HCT116 (cell line): ENCODE measurements at regions not wholly inside any gene's neighbourhood (a gene's known extent, or its start where the extent isn't known, plus 50 kb on each side); places are given as distances from the start of the nearest gene placed in this dataset.

ENCODE experiments used
- ATAC-seq: fragments of 200-7000 bp; cut with Tn5 transposase; 2 replicates; pipeline ENCODE4 v1.9.1; 2020; ENCODE audit warnings: mild to moderate bottlenecking, moderate library complexity
- BruUV-seq: library from RNA; stranded (reverse); fragments of 400-500 nt; replicated peaks from 2 replicates; lab custom pipeline; 2021; lab: Mats Ljungman, UMichigan
- CTCF ChIA-PET: fragments of 300-600 bp; sonication (Branson Sonifier 250); formaldehyde crosslinking; loops from one replicate; lab custom pipeline; 2021; ENCODE audit warnings: antibody characterized with exemption; lab: Charles Lee
- POLR2A ChIA-PET: fragments of 300-600, 350-600 bp; sonication (Branson Sonifier 250); formaldehyde crosslinking; loops from one replicate; lab custom pipeline; 2021; ENCODE audit warnings: antibody characterized with exemption; lab: Charles Lee
- RAD21 ChIA-PET, 2 experiments: fragments of 300-600 bp; sonication (Branson Sonifier 250); formaldehyde crosslinking; loops; one replicate each; lab custom pipeline; 2023; ENCODE audit warnings: low total read pairs in 2 of 2; ENCODE audit not compliant: uncharacterized antibody in 2 of 2, unreplicated experiment in 2 of 2, low non-redundant PET in 1 of 2; lab: Charles Lee
- DNase-seq: peaks from one replicate; pipeline ENCODE4 v3.0.0-alpha.2; 2010; ENCODE audit warnings: low read depth, low spot score
- H2AFZ ChIP-seq: fragments of 200-600 bp; shearing (Covaris generic), sonication (generic); 2 replicates; pipeline ENCODE4 v1.6.1; 2017; ENCODE audit warnings: low read depth, mixed run types, mixed read lengths, antibody characterized with exemption, low read length; ENCODE audit not compliant: poor library complexity, severe bottlenecking
- H3K27ac ChIP-seq: 2 replicates; pipeline ENCODE4 v1.5.1; 2012; ENCODE audit warnings: low read depth, low read length
- H3K27me3 ChIP-seq: fragments of 200-600 bp; sonication (generic); 2 replicates; pipeline ENCODE4 v1.6.1; 2016; ENCODE audit warnings: mixed run types, low read length, mixed read lengths; ENCODE audit not compliant: insufficient read depth
- H3K36me3 ChIP-seq, 2 experiments: fragments of 200-500 bp in 1 of 2; fragments of 200-600 bp in 1 of 2; sonication (Bioruptor generic) in 1 of 2; sonication (generic) in 1 of 2; 2 replicates each; pipeline versions ENCODE4 v1.5.1 to v1.6.1; 2014 to 2016; ENCODE audit warnings: low read length in 2 of 2, inconsistent platforms in 1 of 2, mixed read lengths in 1 of 2, mixed run types in 1 of 2; ENCODE audit not compliant: insufficient read depth in 2 of 2, control insufficient read depth in 1 of 2
- H3K4me1 ChIP-seq, 2 experiments: fragments of 200-600 bp in 1 of 2; sonication (generic) in 1 of 2; 2 replicates each; pipeline versions ENCODE4 v1.5.1 to v1.6.1; 2012 to 2017; ENCODE audit warnings: low read length in 2 of 2, inconsistent platforms in 1 of 2, mild to moderate bottlenecking in 1 of 2, mixed read lengths in 1 of 2, mixed run types in 1 of 2, moderate library complexity in 1 of 2; ENCODE audit not compliant: insufficient read depth in 2 of 2, control insufficient read depth in 1 of 2
- H3K4me2 ChIP-seq: fragments of 200-600 bp; sonication (generic); 2 replicates; pipeline ENCODE4 v1.6.1; 2017; ENCODE audit warnings: mixed run types, low read length, mixed read lengths
- H3K4me3 ChIP-seq, 2 experiments: fragments of 200-600 bp in 1 of 2; sonication (generic) in 1 of 2; replicated peaks in 1 of 2; 2 replicates each; pipeline ENCODE4 v1.5.1; 2011 to 2016; ENCODE audit warnings: low read length in 2 of 2, control low read depth in 1 of 2, low read depth in 1 of 2, mild to moderate bottlenecking in 1 of 2, mixed read lengths in 1 of 2, mixed run types in 1 of 2
- H3K79me2 ChIP-seq: fragments of 200-600 bp; sonication (generic); 2 replicates; pipeline ENCODE4 v1.6.1; 2017; ENCODE audit warnings: mild to moderate bottlenecking, mixed run types, low read length, moderate library complexity, mixed read lengths; ENCODE audit not compliant: insufficient read depth
- H3K9ac ChIP-seq: fragments of 200-600 bp; sonication (generic); 2 replicates; pipeline ENCODE4 v1.6.1; 2016; ENCODE audit warnings: low read length, mixed read lengths
- H3K9me2 ChIP-seq: fragments of 200-600 bp; sonication (generic), shearing (Covaris generic); 2 replicates; pipeline ENCODE4 v1.6.1; 2017; ENCODE audit warnings: mixed run types, mild to moderate bottlenecking, moderate library complexity; ENCODE audit not compliant: insufficient read depth
- H3K9me3 ChIP-seq, 2 experiments: fragments of 200-500 bp in 1 of 2; fragments of 200-600 bp in 1 of 2; sonication (Bioruptor generic) in 1 of 2; sonication (generic) in 1 of 2; 2 replicates each; pipeline ENCODE4 v1.6.1; 2014 to 2017; ENCODE audit warnings: low read length in 2 of 2, mixed read lengths in 2 of 2, inconsistent platforms in 1 of 2, low read depth in 1 of 2, mild to moderate bottlenecking in 1 of 2, mixed run types in 1 of 2, moderate library complexity in 1 of 2; ENCODE audit not compliant: control insufficient read depth in 1 of 2, insufficient read depth in 1 of 2
- H4K20me1 ChIP-seq: fragments of 200-600 bp; sonication (generic), shearing (Covaris generic); 2 replicates; pipeline ENCODE4 v1.6.1; 2017; ENCODE audit warnings: mixed run types, mild to moderate bottlenecking, moderate library complexity; ENCODE audit not compliant: insufficient read depth
- CBX3 ChIP-seq: IDR thresholded peaks from 2 replicates; pipeline ENCODE4 v1.6.1; 2012; ENCODE audit warnings: low read depth
- EZH2 ChIP-seq: fragments of 200-600 bp; sonication (generic); IDR thresholded peaks from 2 replicates; pipeline ENCODE4 v1.6.1; 2017; ENCODE audit warnings: antibody characterized with exemption, mixed run types
- EZH2phosphoT487 ChIP-seq: fragments of 200-600 bp; IDR thresholded peaks from 2 replicates; pipeline ENCODE4 v1.6.1; 2018; ENCODE audit warnings: antibody characterized with exemption, borderline replicate concordance
- FOSL1 ChIP-seq: IDR thresholded peaks from 2 replicates; pipeline ENCODE4 v1.6.1; 2012; ENCODE audit warnings: low read depth
- POLR2A ChIP-seq: IDR thresholded peaks from 2 replicates; pipeline ENCODE4 v1.7.0; 2011; ENCODE audit warnings: borderline replicate concordance; ENCODE audit not compliant: insufficient read depth, insufficient read length; ENCODE audit errors: extremely low read depth
- RAD21 ChIP-seq: IDR thresholded peaks from 2 replicates; pipeline ENCODE4 v1.6.1; 2012; ENCODE audit warnings: low read depth, mild to moderate bottlenecking
- REST ChIP-seq: IDR thresholded peaks from 2 replicates; pipeline ENCODE4 v1.6.1; 2012; ENCODE audit warnings: low read depth
- SIN3A ChIP-seq: IDR thresholded peaks from 2 replicates; pipeline ENCODE4 v1.6.1; 2012; ENCODE audit warnings: low read depth
- TCF7L2 ChIP-seq: IDR thresholded peaks from 2 replicates; pipeline ENCODE4 v1.7.0; 2011; ENCODE audit warnings: borderline replicate concordance, inconsistent platforms; ENCODE audit not compliant: insufficient read depth, insufficient read length; ENCODE audit errors: extremely low read depth
- ZBTB33 ChIP-seq: IDR thresholded peaks from 2 replicates; pipeline ENCODE4 v1.6.1; 2011; ENCODE audit warnings: mild to moderate bottlenecking, low read length, moderate library complexity; ENCODE audit not compliant: insufficient replicate concordance; ENCODE audit errors: extremely low read depth
- ZFX ChIP-seq: fragments of 450-650 bp; IDR thresholded peaks from 2 replicates; pipeline ENCODE4 v1.6.1; 2017
- intact Hi-C: fragments of 100-400 bp; cut with micrococcal nuclease; formaldehyde crosslinking; loops from 2 replicates; pipeline ENCODE4 v1.10.0; 2022
- TF ChIP-seq, protein P1 (sequence below): IDR thresholded peaks from 2 replicates; pipeline ENCODE4 v1.6.1; 2012
- TF ChIP-seq, protein P2 (sequence below): IDR thresholded peaks from 2 replicates; pipeline ENCODE4 v1.6.1; 2012

DNA sequence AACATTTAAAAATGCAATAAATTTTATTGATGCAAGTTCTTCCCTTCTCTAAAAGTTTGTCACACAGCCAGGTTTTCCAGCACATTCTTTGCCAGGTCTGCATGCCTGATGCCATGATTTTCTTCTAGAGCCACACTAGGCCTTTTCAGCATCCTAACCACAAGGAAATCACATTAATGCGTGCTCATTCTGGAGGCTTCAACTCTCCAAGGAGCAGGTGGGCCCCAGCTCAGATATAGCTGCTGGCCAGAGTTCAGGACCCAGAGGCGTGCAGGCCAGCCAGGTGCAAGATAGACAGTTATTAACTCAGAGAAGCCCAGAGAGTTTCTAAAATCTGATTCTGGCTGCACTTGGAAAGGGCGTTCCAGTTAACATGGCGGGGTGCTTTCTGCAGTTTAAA is 124.5 kb upstream of the MAF start:
- POLR2A ChIA-PET: no interaction called here
- H4K20me1 ChIP-seq: no peaks in the 10 kb centered on the region
- no peaks in the 10 kb centered on the region for H3K9me2 ChIP-seq
- TF ChIP-seq EZH2: no peak
- no peak for TF ChIP-seq FOSL1
- TF ChIP-seq POLR2A: no peak
- TF ChIP-seq SIN3A: no peak
- no peak for TF ChIP-seq TCF7L2
- no peak for TF ChIP-seq RAD21
- TF ChIP-seq, protein P1, sequence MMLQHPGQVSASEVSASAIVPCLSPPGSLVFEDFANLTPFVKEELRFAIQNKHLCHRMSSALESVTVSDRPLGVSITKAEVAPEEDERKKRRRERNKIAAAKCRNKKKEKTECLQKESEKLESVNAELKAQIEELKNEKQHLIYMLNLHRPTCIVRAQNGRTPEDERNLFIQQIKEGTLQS: no peak
- no peak for TF ChIP-seq ZFX
- TF ChIP-seq ZBTB33: no peak
- TF ChIP-seq CBX3: no peak
- TF ChIP-seq EZH2phosphoT487: no peak
- TF ChIP-seq, protein P2, sequence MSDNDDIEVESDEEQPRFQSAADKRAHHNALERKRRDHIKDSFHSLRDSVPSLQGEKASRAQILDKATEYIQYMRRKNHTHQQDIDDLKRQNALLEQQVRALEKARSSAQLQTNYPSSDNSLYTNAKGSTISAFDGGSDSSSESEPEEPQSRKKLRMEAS: no peak
- no peak for TF ChIP-seq REST
- intact Hi-C loops: no loop called here
- DNase-seq (no peak), ATAC-seq (no peak)
- no peak overlapping the region for H3K27ac ChIP-seq
- H3K9ac ChIP-seq: no peak overlapping the region
- no peaks in the 10 kb centered on the region for H3K4me1 ChIP-seq
- CTCF ChIA-PET: no interaction called here
- no peaks in the 10 kb centered on the region for H3K79me2 ChIP-seq
- no peaks in the 10 kb centered on the region for H3K36me3 ChIP-seq
- no peak overlapping the region for H2AFZ ChIP-seq
- no peaks in the 10 kb centered on the region for H3K27me3 ChIP-seq
- no TSS peak for BruUV-seq
- peaks cover 58 to 68% of the 10 kb centered on the region in 2 experiments; a peak in 2 of 4 replicates for H3K9me3 ChIP-seq
- H3K4me3 ChIP-seq: no peak overlapping the region
- no peak overlapping the region for H3K4me2 ChIP-seq
- RAD21 ChIA-PET: no interaction called here
